ENCODE measurements at regions not wholly inside any gene's neighbourhood (a gene's known extent, or its start where the extent isn't known, plus 50 kb on each side); places are given as distances from the start of the nearest gene placed in this dataset.

- TF ChIP-seq CTCF (IDR thresholded peaks at IDR 0.05) (no peak), POLR2A (IDR thresholded peaks at IDR 0.05) (no peak)
These were observed 525.5 kb upstream of the PRKX start for GRCh38 chrX:4238916-4239315.
